ENCODE measurements at regions not wholly inside any gene's neighbourhood (a gene's known extent, or its start where the extent isn't known, plus 50 kb on each side); places are given as distances from the start of the nearest gene placed in this dataset.

GRCh38 chr4:116397291-116397690 lies 688.1 kb downstream of the TRAM1L1 start:
- Histone ChIP-seq H4K20me1 (ENCODE audit: insufficient read depth, low read length) (no peaks in the 10 kb centered on the region), H3K27ac (ENCODE audit: extremely low read length, insufficient read depth, low read length) (no peak overlapping the region), H3K79me2 (ENCODE audit: insufficient read depth, low read length) (no peaks in the 10 kb centered on the region), H3K36me3 (replicated peaks in 1 of 2; ENCODE audit: control insufficient read depth in 1 of 2, insufficient read depth in 2 of 2, low read length in 2 of 2) (no peaks in the 10 kb centered on the region), H3K4me1 (ENCODE audit: insufficient read depth, low read length) (no peaks in the 10 kb centered on the region), H2AFZ (ENCODE audit: low read length) (no peak overlapping the region), H3K4me3 (replicated peaks in 1 of 3; ENCODE audit: insufficient read depth in 1 of 3, low read depth in 2 of 3, low read length in 3 of 3) (no peak overlapping the region), H3K4me2 (ENCODE audit: low read depth, low read length) (no peak overlapping the region), H3K9ac (ENCODE audit: insufficient read depth, low read depth, low read length) (no peak overlapping the region), H3K9me3 (ENCODE audit: low read length) (no peaks in the 10 kb centered on the region), H3K27me3 (ENCODE audit: control insufficient read depth in 1 of 2, insufficient read depth in 2 of 2, low read length in 2 of 2) (no peaks in the 10 kb centered on the region; a peak in 1 of 5 replicates)
- TF ChIP-seq XRCC5 (optimal IDR thresholded peaks at IDR 0.05; ENCODE audit: low read length): no peak
- TF ChIP-seq ZNF263 (CRISPR knock-in tag; IDR thresholded peaks at IDR 0.05): no peak
- BruUV-seq (replicated peaks): no TSS peak
- CTCF ChIA-PET (ENCODE audit: low intra/inter-chr PET ratio, low total read pairs): no interaction called here
- POLR2A ChIA-PET: no interaction called here
- DNase-seq (ENCODE audit: low spot score) (no peak), ATAC-seq (no peak), FAIRE-seq (no peak)
- intact Hi-C loops (cut with micrococcal nuclease; ENCODE audit: unreplicated experiment): no loop called here
- in situ Hi-C loops (cut with HindIII; ENCODE audit: extremely low pct_ligation_motif_present, low pct_unique_long_range_greater_than_20kb): no loop called here

GRCh38 chr4:116395408-116395807 lies 690.0 kb downstream of the TRAM1L1 start:
- no peak overlapping the region for H3K4me2 ChIP-seq (ENCODE audit: low read depth, low read length)
- no peak overlapping the region for H3K27ac ChIP-seq (ENCODE audit: extremely low read length, insufficient read depth, low read length)
- H3K9me3 ChIP-seq (ENCODE audit: low read length): no peaks in the 10 kb centered on the region
- FAIRE-seq: no peak
- no peaks in the 10 kb centered on the region for H3K36me3 ChIP-seq (replicated peaks in 1 of 2; ENCODE audit: control insufficient read depth in 1 of 2, insufficient read depth in 2 of 2, low read length in 2 of 2)
- intact Hi-C loops (cut with micrococcal nuclease; ENCODE audit: unreplicated experiment): no loop called here
- no peak overlapping the region for H3K9ac ChIP-seq (ENCODE audit: insufficient read depth, low read depth, low read length)
- no peak for ATAC-seq
- H3K79me2 ChIP-seq (ENCODE audit: insufficient read depth, low read length): no peaks in the 10 kb centered on the region
- WGBS (ENCODE audit: low lambda C conversion rate): 27% methylated on average over 3 of the region's 3 CpGs
- TF ChIP-seq HDAC6 (IDR thresholded peaks at IDR 0.05; ENCODE audit: low read depth, low read length): no peak
- no peak for TF ChIP-seq BCL6 (CRISPR knock-in tag; IDR thresholded peaks at IDR 0.05)
- no peak for TF ChIP-seq HMG20B (CRISPR knock-in tag; conservative IDR thresholded peaks at IDR 0.05)
- no peak for TF ChIP-seq ATRX (CRISPR knock-in tag; IDR thresholded peaks at IDR 0.05; ENCODE audit: borderline replicate concordance)
- TF ChIP-seq GLI4 (CRISPR knock-in tag; IDR thresholded peaks at IDR 0.05; ENCODE audit: borderline replicate concordance): no peak
- no peak for TF ChIP-seq ZNF83 (CRISPR knock-in tag; IDR thresholded peaks at IDR 0.05; ENCODE audit: borderline replicate concordance)
- TF ChIP-seq MYPOP (CRISPR knock-in tag; IDR thresholded peaks at IDR 0.05): no peak
- no peak for TF ChIP-seq ZNF451 (CRISPR knock-in tag; IDR thresholded peaks at IDR 0.05)
- no peak for TF ChIP-seq ZNF773 (CRISPR knock-in tag; IDR thresholded peaks at IDR 0.05; ENCODE audit: borderline replicate concordance)
- no peak for TF ChIP-seq TBX3 (IDR thresholded peaks at IDR 0.05; ENCODE audit: borderline replicate concordance)
- TF ChIP-seq ZNF160 (CRISPR knock-in tag; IDR thresholded peaks at IDR 0.05): no peak
- TF ChIP-seq HOMEZ (CRISPR knock-in tag; IDR thresholded peaks at IDR 0.05; ENCODE audit: low read depth): no peak
- TF ChIP-seq KAT8 (CRISPR knock-in tag; IDR thresholded peaks at IDR 0.05): no peak
- no peak for TF ChIP-seq NFE2L1 (CRISPR knock-in tag; IDR thresholded peaks at IDR 0.05; ENCODE audit: borderline replicate concordance)
- no peak for TF ChIP-seq THRA (CRISPR knock-in tag; IDR thresholded peaks at IDR 0.05; ENCODE audit: borderline replicate concordance)
- BruUV-seq (replicated peaks): no TSS peak
- no peaks in the 10 kb centered on the region for H4K20me1 ChIP-seq (ENCODE audit: insufficient read depth, low read length)
- H3K27me3 ChIP-seq (ENCODE audit: control insufficient read depth in 1 of 2, insufficient read depth in 2 of 2, low read length in 2 of 2): no peaks in the 10 kb centered on the region; a peak in 1 of 5 replicates
- POLR2A ChIA-PET: no interaction called here
- no peak for DNase-seq (ENCODE audit: low spot score)
- in situ Hi-C loops (cut with HindIII; ENCODE audit: extremely low pct_ligation_motif_present, low pct_unique_long_range_greater_than_20kb): no loop called here
- no peak overlapping the region for H3K4me3 ChIP-seq (replicated peaks in 1 of 3; ENCODE audit: insufficient read depth in 1 of 3, low read depth in 2 of 3, low read length in 3 of 3)
- CTCF ChIA-PET (ENCODE audit: low intra/inter-chr PET ratio, low total read pairs): no interaction called here
- no peak overlapping the region for H2AFZ ChIP-seq (ENCODE audit: low read length)
- no peaks in the 10 kb centered on the region for H3K4me1 ChIP-seq (ENCODE audit: insufficient read depth, low read length)

Data from HepG2 (cell line).